DND-41 (cell line): ENCODE measurements at regions not wholly inside any gene's neighbourhood (a gene's known extent, or its start where the extent isn't known, plus 50 kb on each side); places are given as distances from the start of the nearest gene placed in this dataset.

Source experiments
- ATAC-seq: fragments of 200-7000 bp; cut with Tn5 transposase; 3 replicates; pipeline ENCODE4 v1.9.1; 2021; ENCODE audit warnings: low read depth; ENCODE audit not compliant: insufficient read depth
- DNase-seq: peaks from one replicate; pipeline ENCODE4 v3.0.0-alpha.2; 2020
- H2AFZ ChIP-seq: 2 replicates; pipeline ENCODE4 v1.6.0; 2012; ENCODE audit warnings: low read depth, low read length
- H3K27ac ChIP-seq: 2 replicates; pipeline ENCODE4 v1.5.1; 2012; ENCODE audit warnings: low read length, inconsistent platforms
- H3K27me3 ChIP-seq: fragments of 200-600 bp; sonication (generic); 2 replicates; pipeline ENCODE4 v1.6.0; 2012; ENCODE audit warnings: low read length, mild to moderate bottlenecking, inconsistent platforms; ENCODE audit not compliant: insufficient read depth, poor library complexity
- H3K36me3 ChIP-seq: 2 replicates; pipeline ENCODE4 v1.5.1; 2012; ENCODE audit warnings: low read length, inconsistent platforms; ENCODE audit not compliant: insufficient read depth
- H3K4me1 ChIP-seq: 2 replicates; pipeline ENCODE4 v1.5.1; 2012; ENCODE audit warnings: mild to moderate bottlenecking, low read length; ENCODE audit not compliant: insufficient read depth
- H3K4me2 ChIP-seq: 2 replicates; pipeline ENCODE4 v1.6.0; 2012; ENCODE audit warnings: mild to moderate bottlenecking, moderate library complexity, low read length, inconsistent platforms; ENCODE audit not compliant: insufficient read depth
- H3K4me3 ChIP-seq, 2 experiments: fragments of 200-600 bp in 1 of 2; shearing (Covaris generic) in 1 of 2; 2 replicates each; pipeline ENCODE4 v1.5.1; 2012 to 2016; ENCODE audit warnings: inconsistent platforms in 2 of 2, low read length in 2 of 2, mild to moderate bottlenecking in 2 of 2, low read depth in 1 of 2, moderate library complexity in 1 of 2
- H3K79me2 ChIP-seq: 2 replicates; pipeline ENCODE4 v1.6.0; 2012; ENCODE audit warnings: low read length, inconsistent platforms; ENCODE audit not compliant: insufficient read depth
- H3K9ac ChIP-seq: 2 replicates; pipeline ENCODE4 v1.6.0; 2012; ENCODE audit warnings: low read depth, mild to moderate bottlenecking, inconsistent platforms, low read length, moderate library complexity
- H3K9me3 ChIP-seq: 2 replicates; pipeline ENCODE4 v1.5.1; 2012; ENCODE audit warnings: low read length, moderate library complexity, mild to moderate bottlenecking, inconsistent platforms; ENCODE audit not compliant: insufficient read depth, severe bottlenecking
- H4K20me1 ChIP-seq: 2 replicates; pipeline ENCODE4 v1.6.0; 2012; ENCODE audit warnings: low read length; ENCODE audit not compliant: insufficient read depth
- CTCF ChIP-seq: IDR thresholded peaks from 2 replicates; pipeline ENCODE4 v1.5.1; 2012; ENCODE audit warnings: borderline replicate concordance, low read length, moderate library complexity, mild to moderate bottlenecking; ENCODE audit not compliant: poor library complexity, severe bottlenecking; ENCODE audit errors: extremely low read depth
- EZH2 ChIP-seq: IDR thresholded peaks from 3 replicates; pipeline ENCODE4 v1.6.1; 2012; ENCODE audit warnings: borderline replicate concordance, low read depth, mild to moderate bottlenecking, moderate library complexity, low read length, inconsistent platforms; ENCODE audit not compliant: severe bottlenecking

DNA sequence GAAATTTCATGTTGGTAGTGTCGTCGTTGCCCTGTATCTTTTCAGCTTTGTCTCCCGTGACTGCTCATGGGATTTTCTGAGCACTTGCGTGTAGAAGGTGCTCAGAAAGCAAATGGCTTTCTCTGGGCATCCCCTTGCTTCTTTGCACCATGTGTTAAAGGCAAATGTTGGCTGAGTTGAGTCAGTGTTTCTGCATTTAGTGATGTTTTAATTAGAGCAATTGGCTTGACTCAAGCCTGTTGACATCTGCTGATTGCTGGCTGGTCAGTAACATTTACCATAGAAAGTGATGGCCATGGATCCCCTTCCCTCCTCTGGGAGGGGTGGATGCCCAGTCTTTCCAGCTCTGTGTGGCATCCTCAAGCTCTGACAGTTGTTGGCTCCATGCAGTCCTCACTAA, 187.2 kb upstream of the MPHOSPH6 start:
- Histone ChIP-seq H3K9ac (no peak overlapping the region), H3K4me3 (no peak overlapping the region), H3K79me2 (no peaks in the 10 kb centered on the region), H3K27me3 (peaks cover 8% of the 10 kb centered on the region), H3K9me3 (no peaks in the 10 kb centered on the region), H3K27ac (no peak overlapping the region), H2AFZ (no peak overlapping the region), H3K4me2 (no peak overlapping the region), H3K36me3 (no peaks in the 10 kb centered on the region), H3K4me1 (no peaks in the 10 kb centered on the region), H4K20me1 (no peaks in the 10 kb centered on the region)
- ATAC-seq = no peak
- no peak for DNase-seq
- TF ChIP-seq CTCF = no peak
- no peak for TF ChIP-seq EZH2

GRCh38 chr16:82350560-82350959, 180.5 kb upstream of the MPHOSPH6 start:
- Histone ChIP-seq H3K4me1 (no peaks in the 10 kb centered on the region), H3K9me3 (no peaks in the 10 kb centered on the region), H2AFZ (no peak overlapping the region), H3K27me3 (peaks cover 4% of the 10 kb centered on the region), H3K27ac (no peak overlapping the region), H3K9ac (no peak overlapping the region), H3K4me2 (no peak overlapping the region), H3K79me2 (no peaks in the 10 kb centered on the region), H3K36me3 (no peaks in the 10 kb centered on the region), H4K20me1 (no peaks in the 10 kb centered on the region), H3K4me3 (no peak overlapping the region)
- ATAC-seq (no peak), DNase-seq (no peak)
- TF ChIP-seq EZH2 (no peak), CTCF (no peak)

DNA sequence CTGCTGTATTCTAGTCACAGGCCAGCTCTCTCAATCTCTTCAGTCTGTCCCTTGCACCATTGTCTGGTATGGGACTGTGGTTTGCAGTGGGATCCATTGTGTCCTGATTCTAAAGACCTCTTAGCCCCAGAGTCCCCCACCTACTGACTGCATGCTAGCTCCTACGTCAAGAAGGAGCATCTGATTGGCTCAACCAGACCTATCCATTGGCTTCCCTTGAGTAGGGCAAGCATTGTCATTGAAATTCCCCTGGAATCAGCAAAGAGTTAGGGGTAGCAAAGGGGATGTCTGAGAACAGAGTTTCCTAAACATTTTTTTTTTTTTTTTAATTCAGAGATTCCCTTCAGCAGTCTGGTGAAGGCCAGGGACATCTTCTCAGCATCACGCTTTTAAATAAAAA, 175.3 kb upstream of the MPHOSPH6 start:
- H3K27ac ChIP-seq = no peak overlapping the region
- H3K4me3 ChIP-seq = no peak overlapping the region
- no peaks in the 10 kb centered on the region for H3K9me3 ChIP-seq
- no peak for ATAC-seq
- DNase-seq = no peak
- no peak for TF ChIP-seq EZH2
- no peak for TF ChIP-seq CTCF
- H3K27me3 ChIP-seq = peaks cover 4% of the 10 kb centered on the region
- no peak overlapping the region for H3K4me2 ChIP-seq
- no peaks in the 10 kb centered on the region for H3K79me2 ChIP-seq
- H4K20me1 ChIP-seq = no peaks in the 10 kb centered on the region
- H3K9ac ChIP-seq = no peak overlapping the region
- no peaks in the 10 kb centered on the region for H3K36me3 ChIP-seq
- no peak overlapping the region for H2AFZ ChIP-seq
- H3K4me1 ChIP-seq = no peaks in the 10 kb centered on the region

DNA sequence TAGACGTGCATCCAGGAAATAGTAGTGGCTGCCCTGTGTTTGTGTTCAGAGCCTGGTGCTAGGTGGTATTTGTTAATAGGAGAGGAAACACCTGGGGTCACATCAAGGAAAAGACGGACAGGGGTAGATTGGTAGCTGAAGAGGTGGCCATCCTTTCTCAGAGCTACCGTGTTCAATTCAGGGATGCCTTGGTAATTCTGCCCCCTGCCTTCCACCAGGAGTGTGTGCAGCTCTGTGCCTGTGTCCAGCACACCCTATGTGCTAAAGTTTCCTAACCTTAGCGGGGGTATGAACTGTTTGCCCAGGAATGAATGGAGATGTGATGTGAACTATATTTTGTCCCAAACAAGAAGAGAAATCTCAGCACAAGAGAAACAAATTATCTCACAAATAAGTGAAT, 174.1 kb upstream of the MPHOSPH6 start:
- H3K27me3 ChIP-seq = peaks cover 4% of the 10 kb centered on the region
- no peak overlapping the region for H3K27ac ChIP-seq
- H4K20me1 ChIP-seq = no peaks in the 10 kb centered on the region
- H3K9ac ChIP-seq = no peak overlapping the region
- DNase-seq (no peak), ATAC-seq (no peak)
- H3K4me2 ChIP-seq = no peak overlapping the region
- no peaks in the 10 kb centered on the region for H3K4me1 ChIP-seq
- no peak overlapping the region for H2AFZ ChIP-seq
- no peaks in the 10 kb centered on the region for H3K9me3 ChIP-seq
- H3K36me3 ChIP-seq = no peaks in the 10 kb centered on the region
- H3K4me3 ChIP-seq = no peak overlapping the region
- TF ChIP-seq EZH2 = no peak
- peak; percentile 48 for TF ChIP-seq CTCF
- no peaks in the 10 kb centered on the region for H3K79me2 ChIP-seq
